Fibroblast of lung (primary cell): ENCODE measurements at regions not wholly inside any gene's neighbourhood (a gene's known extent, or its start where the extent isn't known, plus 50 kb on each side); places are given as distances from the start of the nearest gene placed in this dataset.
A peak's percentile ranks its signal among the peaks of the same experiment; 100 is the strongest.

ENCODE experiments used
- DNase-seq, 2 donors: peaks; one replicate each; pipeline versions ENCODE4 v3.0.0 to v3.0.0-alpha.2; 2010; ENCODE audit warnings: low read depth in 2 of 2
- H2AFZ ChIP-seq: 2 replicates; pipeline ENCODE4 v1.5.1; 2012; ENCODE audit warnings: low read length, control low read depth, inconsistent platforms
- H3K27ac ChIP-seq: 2 replicates; pipeline ENCODE4 v1.5.1; 2011; ENCODE audit warnings: low read length, control low read depth; ENCODE audit not compliant: insufficient read depth
- H3K27me3 ChIP-seq: 2 replicates; pipeline ENCODE4 v1.5.1; 2011; ENCODE audit warnings: mild to moderate bottlenecking, low read length; ENCODE audit not compliant: control insufficient read depth, insufficient read depth
- H3K36me3 ChIP-seq: 2 replicates; pipeline ENCODE4 v1.5.1; 2011; ENCODE audit warnings: low read length; ENCODE audit not compliant: control insufficient read depth, insufficient read depth
- H3K4me1 ChIP-seq: 2 replicates; pipeline ENCODE4 v1.5.1; 2011; ENCODE audit warnings: low read length; ENCODE audit not compliant: control insufficient read depth, insufficient read depth; ENCODE audit errors: extremely low read depth
- H3K4me2 ChIP-seq: 2 replicates; pipeline ENCODE4 v1.5.1; 2011; ENCODE audit warnings: low read length, control low read depth; ENCODE audit not compliant: insufficient read depth; ENCODE audit errors: extremely low read depth
- H3K4me3 ChIP-seq, 4 experiments: fragments of 200-600 bp in 1 of 4; sonication (generic) in 1 of 4; replicated peaks in 1 of 4; 2 replicates each; pipeline ENCODE4 v1.5.1; 2011 to 2016; ENCODE audit warnings: low read length in 4 of 4, low read depth in 3 of 4, mild to moderate bottlenecking in 3 of 4, control low read depth in 2 of 4, inconsistent platforms in 1 of 4, mixed read lengths in 1 of 4; ENCODE audit not compliant: insufficient read depth in 1 of 4; ENCODE audit errors: control extremely low read depth in 1 of 4
- H3K79me2 ChIP-seq: 2 replicates; pipeline ENCODE4 v1.5.1; 2012; ENCODE audit warnings: mild to moderate bottlenecking, low read length, inconsistent platforms; ENCODE audit not compliant: control insufficient read depth, insufficient read depth
- H3K9ac ChIP-seq: 2 replicates; pipeline ENCODE4 v1.5.1; 2011; ENCODE audit warnings: mild to moderate bottlenecking, low read length, control low read depth; ENCODE audit not compliant: insufficient read depth
- H3K9me3 ChIP-seq: 2 replicates; pipeline ENCODE4 v1.5.1; 2012; ENCODE audit warnings: low read depth, low read length; ENCODE audit not compliant: control insufficient read depth, insufficient read depth
- H4K20me1 ChIP-seq: 2 replicates; pipeline ENCODE4 v1.5.1; 2011; ENCODE audit warnings: low read length; ENCODE audit not compliant: control insufficient read depth, insufficient read depth; ENCODE audit errors: extremely low read depth
- EZH2 ChIP-seq: IDR thresholded peaks from 2 replicates; pipeline ENCODE4 v1.5.1; 2012; ENCODE audit warnings: low read length, control low read depth, mild to moderate bottlenecking; ENCODE audit errors: missing control alignments
- TF ChIP-seq, protein P1 (sequence below), 2 donors: IDR thresholded peaks in 1 of 2; conservative IDR thresholded peaks in 1 of 2; 1 replicate in 1 of 2; 2 replicates in 1 of 2; pipeline ENCODE4 v1.5.1; 2011 to 2012; ENCODE audit warnings: low read length in 2 of 2, control low read depth in 1 of 2, inconsistent platforms in 1 of 2, low read depth in 1 of 2, mild to moderate bottlenecking in 1 of 2

DNA sequence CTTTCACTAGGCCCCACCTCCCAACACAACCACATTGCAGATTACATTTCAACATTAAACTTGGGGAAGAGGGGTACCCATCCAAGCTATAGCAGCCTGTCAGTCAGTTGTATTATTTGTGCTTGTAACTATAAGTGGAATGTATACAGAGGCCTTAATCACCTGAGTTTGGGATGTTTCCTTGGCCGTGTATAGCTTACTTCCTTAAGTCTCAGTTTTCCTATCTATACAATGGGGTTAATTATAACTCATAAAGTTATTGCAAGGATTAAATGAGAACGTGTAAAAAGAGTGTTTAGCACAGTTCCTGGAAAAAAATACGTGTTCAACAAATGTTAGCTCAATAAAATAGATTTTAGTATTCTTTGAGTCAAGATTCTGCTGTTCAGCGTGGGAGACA, 165.5 kb upstream of the FAM20A start:
- Histone ChIP-seq H3K4me3 (no peak overlapping the region), H3K9me3 (no peaks in the 10 kb centered on the region), H3K79me2 (no peaks in the 10 kb centered on the region), H3K27me3 (no peaks in the 10 kb centered on the region), H3K4me1 (no peaks in the 10 kb centered on the region), H3K36me3 (no peaks in the 10 kb centered on the region), H3K27ac (no peak overlapping the region), H3K4me2 (no peak overlapping the region), H3K9ac (no peak overlapping the region), H2AFZ (no peak overlapping the region), H4K20me1 (no peaks in the 10 kb centered on the region)
- TF ChIP-seq, protein P1, sequence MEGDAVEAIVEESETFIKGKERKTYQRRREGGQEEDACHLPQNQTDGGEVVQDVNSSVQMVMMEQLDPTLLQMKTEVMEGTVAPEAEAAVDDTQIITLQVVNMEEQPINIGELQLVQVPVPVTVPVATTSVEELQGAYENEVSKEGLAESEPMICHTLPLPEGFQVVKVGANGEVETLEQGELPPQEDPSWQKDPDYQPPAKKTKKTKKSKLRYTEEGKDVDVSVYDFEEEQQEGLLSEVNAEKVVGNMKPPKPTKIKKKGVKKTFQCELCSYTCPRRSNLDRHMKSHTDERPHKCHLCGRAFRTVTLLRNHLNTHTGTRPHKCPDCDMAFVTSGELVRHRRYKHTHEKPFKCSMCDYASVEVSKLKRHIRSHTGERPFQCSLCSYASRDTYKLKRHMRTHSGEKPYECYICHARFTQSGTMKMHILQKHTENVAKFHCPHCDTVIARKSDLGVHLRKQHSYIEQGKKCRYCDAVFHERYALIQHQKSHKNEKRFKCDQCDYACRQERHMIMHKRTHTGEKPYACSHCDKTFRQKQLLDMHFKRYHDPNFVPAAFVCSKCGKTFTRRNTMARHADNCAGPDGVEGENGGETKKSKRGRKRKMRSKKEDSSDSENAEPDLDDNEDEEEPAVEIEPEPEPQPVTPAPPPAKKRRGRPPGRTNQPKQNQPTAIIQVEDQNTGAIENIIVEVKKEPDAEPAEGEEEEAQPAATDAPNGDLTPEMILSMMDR (conservative IDR thresholded peaks at IDR 0.05 in 1 of 2, IDR thresholded peaks at IDR 0.05 in 1 of 2; ENCODE audit: low read depth in 1 of 2, low read length in 2 of 2): no peak
- no peak for TF ChIP-seq EZH2
- DNase-seq: no peak

DNA sequence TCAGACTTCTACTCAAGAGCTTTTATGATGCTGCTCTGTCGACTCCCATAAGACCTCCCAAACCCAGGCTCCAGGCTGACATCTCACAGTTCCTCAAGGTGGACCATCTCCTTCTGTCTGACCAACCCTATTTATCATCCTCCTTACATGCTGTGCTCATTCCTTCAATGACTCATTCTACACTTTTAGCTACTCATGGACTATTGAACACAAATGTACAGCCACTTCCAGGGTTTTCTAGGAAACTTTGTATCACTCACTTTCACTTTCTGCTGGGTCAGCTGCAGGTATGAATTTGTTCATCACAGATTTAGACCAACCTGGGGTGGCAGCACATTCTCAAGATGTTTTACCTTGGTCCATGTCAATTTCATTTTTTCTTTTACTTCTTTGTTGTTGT, 162.4 kb upstream of the FAM20A start:
- no peak overlapping the region for H3K9ac ChIP-seq
- no peaks in the 10 kb centered on the region for H3K27me3 ChIP-seq
- H3K9me3 ChIP-seq: no peaks in the 10 kb centered on the region
- H3K79me2 ChIP-seq: no peaks in the 10 kb centered on the region
- peak in 1 of 2 donors; percentile 50 for DNase-seq
- TF ChIP-seq, protein P1 (conservative IDR thresholded peaks at IDR 0.05 in 1 of 2, IDR thresholded peaks at IDR 0.05 in 1 of 2; ENCODE audit: low read depth in 1 of 2, low read length in 2 of 2): no peak
- no peak for TF ChIP-seq EZH2
- no peak overlapping the region for H3K27ac ChIP-seq
- H3K4me1 ChIP-seq: peaks cover 3% of the 10 kb centered on the region
- no peak overlapping the region for H3K4me3 ChIP-seq
- no peaks in the 10 kb centered on the region for H3K36me3 ChIP-seq
- H2AFZ ChIP-seq: no peak overlapping the region
- no peaks in the 10 kb centered on the region for H4K20me1 ChIP-seq
- no peak overlapping the region for H3K4me2 ChIP-seq

DNA sequence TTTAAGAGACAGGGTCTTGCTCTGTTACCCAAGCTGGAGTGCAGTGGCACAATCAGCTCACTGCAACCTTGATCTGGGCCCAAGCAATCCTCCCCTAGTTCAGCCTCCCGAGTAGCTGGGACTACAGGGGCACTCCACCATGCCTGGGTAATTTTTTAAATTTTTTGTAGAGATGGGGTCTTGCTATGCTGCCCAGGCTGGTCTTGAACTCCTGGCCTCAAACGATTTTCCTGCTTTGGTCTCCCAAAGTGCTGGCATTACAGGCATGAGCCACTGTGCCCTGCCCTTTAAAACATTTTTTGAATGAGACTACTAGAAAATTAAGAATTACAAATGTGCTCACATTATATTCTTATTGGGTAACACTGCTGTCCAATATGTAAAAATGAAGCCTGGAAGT, 161.7 kb upstream of the FAM20A start:
- H3K9me3 ChIP-seq: no peaks in the 10 kb centered on the region
- no peak overlapping the region for H2AFZ ChIP-seq
- H3K4me3 ChIP-seq: no peak overlapping the region
- H4K20me1 ChIP-seq: no peaks in the 10 kb centered on the region
- no peaks in the 10 kb centered on the region for H3K79me2 ChIP-seq
- no peak overlapping the region for H3K27ac ChIP-seq
- no peak for DNase-seq
- H3K9ac ChIP-seq: no peak overlapping the region
- H3K36me3 ChIP-seq: no peaks in the 10 kb centered on the region
- TF ChIP-seq, protein P1 (conservative IDR thresholded peaks at IDR 0.05 in 1 of 2, IDR thresholded peaks at IDR 0.05 in 1 of 2; ENCODE audit: low read depth in 1 of 2, low read length in 2 of 2): no peak
- no peak for TF ChIP-seq EZH2
- H3K4me1 ChIP-seq: peaks cover 3% of the 10 kb centered on the region
- no peak overlapping the region for H3K4me2 ChIP-seq
- H3K27me3 ChIP-seq: no peaks in the 10 kb centered on the region
